Motor neuron (in vitro differentiated cells): ENCODE measurements at regions not wholly inside any gene's neighbourhood (a gene's known extent, or its start where the extent isn't known, plus 50 kb on each side); places are given as distances from the start of the nearest gene placed in this dataset.

Source experiments
- ATAC-seq, 8 experiments: fragments of 200-7000 bp; cut with Tn5 transposase; replicated peaks in 6 of 8; 2 replicates each; pipeline ENCODE4 v1.8.0; 2021; ENCODE audit warnings: mild to moderate bottlenecking in 8 of 8, moderate library complexity in 8 of 8
- H3K27ac ChIP-seq, 2 donors: fragments of 250-450 bp; sonication (Bioruptor Pico); 2 replicates each; pipeline ENCODE4 v1.9.0; 2021; ENCODE audit warnings: antibody characterized with exemption in 2 of 2, mild to moderate bottlenecking in 2 of 2, moderate library complexity in 1 of 2
- H3K4me1 ChIP-seq, 2 donors: fragments of 250-450 bp; sonication (Bioruptor Pico); replicated peaks in 1 of 2; 2 replicates each; pipeline ENCODE4 v1.6.1; 2021; ENCODE audit warnings: antibody characterized with exemption in 2 of 2, mild to moderate bottlenecking in 2 of 2, moderate library complexity in 1 of 2
- H3K4me3 ChIP-seq, 5 donors: fragments of 250-450 bp; sonication (Bioruptor Pico); 2 replicates each; pipeline ENCODE4 v1.9.0; 2021; ENCODE audit warnings: antibody characterized with exemption in 5 of 5, mild to moderate bottlenecking in 5 of 5, moderate library complexity in 4 of 5
- WGBS, 10 experiments: fragments of 450-650 bp; shearing (Covaris generic); methylation state at CpG; one replicate each; pipeline ENCODE4 v1.0.0; 2022; 5-methylcytosine and 5-hydroxymethylcytosine counted together
- in situ Hi-C, 9 experiments: fragments of 400-800 bp; cut with MboI; loops; one replicate each; pipeline ENCODE4 v1.15.0; 2021; ENCODE audit warnings: low sequenced_read_pairs in 9 of 9, low pct_unique_long_range_greater_than_20kb in 2 of 9; ENCODE audit not compliant: unreplicated experiment in 9 of 9

- in situ Hi-C loops: loop anchor here (10.0 to 25.0 kb wide), 6 partner anchors 171 to 1184 kb away; no protein-coding TSS in a partner anchor
- WGBS, 10 experiments: 59 to 87% (median 73%) methylated on average over 2 to 8 of the region's 8 CpGs; no CpG with 5 or more reads in 1 of the 10 experiments
- H3K27ac ChIP-seq: no peak overlapping the region
- H3K4me1 ChIP-seq: peaks cover 20 to 22% of the 10 kb centered on the region in 2 donors
- no peak for ATAC-seq
- H3K4me3 ChIP-seq: no peak overlapping the region
Measured at GRCh38 chr4:16290681-16291420, 64.6 kb upstream of the TAPT1 start.

- WGBS, 10 experiments: 0 to 44% (median 6%) methylated on average over 1 to 4 of the region's 4 CpGs
- Histone ChIP-seq H3K4me3 (no peak overlapping the region), H3K4me1 (peaks cover 20 to 22% of the 10 kb centered on the region in 2 donors), H3K27ac (no peak overlapping the region)
- ATAC-seq: peak in 5 of 8 experiments; percentile 25 to 51 (median 39)
- in situ Hi-C loops: loop anchor here (10.0 to 25.0 kb wide), 7 partner anchors 172 to 1185 kb away; no protein-coding TSS in a partner anchor
Measured at GRCh38 chr4:16289897-16290554, 63.8 kb upstream of the TAPT1 start.

GRCh38 chr4:16284050-16284449, 57.8 kb upstream of the TAPT1 start:
- WGBS, 10 experiments: 37 to 94% (median 73%) methylated on average over 2 to 3 of the region's 3 CpGs; no CpG with 5 or more reads in 6 of the 10 experiments
- in situ Hi-C loops: loop anchor here (10.0 to 25.0 kb wide), 6 partner anchors 178 to 1181 kb away; no protein-coding TSS in a partner anchor
- H3K4me3 ChIP-seq: no peak overlapping the region
- no peak for ATAC-seq
- H3K27ac ChIP-seq: no peak overlapping the region
- H3K4me1 ChIP-seq: no peaks in the 10 kb centered on the region

GRCh38 chr4:16278178-16278577, 51.9 kb upstream of the TAPT1 start:
- no peak for ATAC-seq
- WGBS, 10 experiments: 25 to 100% (median 92%) methylated on average over 1 of the region's 1 CpG; no CpG with 5 or more reads in 2 of the 10 experiments
- Histone ChIP-seq H3K4me3 (no peak overlapping the region), H3K27ac (no peak overlapping the region), H3K4me1 (no peaks in the 10 kb centered on the region)
- in situ Hi-C loops: loop anchor here (25.0 kb wide), 5 partner anchors 184 to 1184 kb away; no protein-coding TSS in a partner anchor
